ENCODE measurements at regions not wholly inside any gene's neighbourhood (a gene's known extent, or its start where the extent isn't known, plus 50 kb on each side); places are given as distances from the start of the nearest gene placed in this dataset.

GRCh38 chr12:115785548-115785947 is 491.9 kb downstream of the MED13L start:
- no peaks in the 10 kb centered on the region for H3K79me2 ChIP-seq (ENCODE audit: insufficient read depth, low read length)
- no peak overlapping the region for H3K9ac ChIP-seq (ENCODE audit: low read length)
- ChIA-PET CTCF (no interaction called here), RAD21 (ENCODE audit: low non-redundant PET in 1 of 2, low total read pairs in 2 of 2, uncharacterized antibody in 2 of 2, unreplicated experiment in 2 of 2) (no interaction called here), POLR2A (no interaction called here)
- TF ChIP-seq, protein P1, sequence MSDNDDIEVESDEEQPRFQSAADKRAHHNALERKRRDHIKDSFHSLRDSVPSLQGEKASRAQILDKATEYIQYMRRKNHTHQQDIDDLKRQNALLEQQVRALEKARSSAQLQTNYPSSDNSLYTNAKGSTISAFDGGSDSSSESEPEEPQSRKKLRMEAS (IDR thresholded peaks at IDR 0.05), result no peak
- TF ChIP-seq EGR1 (IDR thresholded peaks at IDR 0.05; ENCODE audit: low read depth) (no peak), POLR2AphosphoS5 (IDR thresholded peaks at IDR 0.05; ENCODE audit: low read depth, low read length) (no peak), RAD21 (IDR thresholded peaks at IDR 0.05; ENCODE audit: low read depth) (peak; percentile 47)
- TF ChIP-seq, protein P2, sequence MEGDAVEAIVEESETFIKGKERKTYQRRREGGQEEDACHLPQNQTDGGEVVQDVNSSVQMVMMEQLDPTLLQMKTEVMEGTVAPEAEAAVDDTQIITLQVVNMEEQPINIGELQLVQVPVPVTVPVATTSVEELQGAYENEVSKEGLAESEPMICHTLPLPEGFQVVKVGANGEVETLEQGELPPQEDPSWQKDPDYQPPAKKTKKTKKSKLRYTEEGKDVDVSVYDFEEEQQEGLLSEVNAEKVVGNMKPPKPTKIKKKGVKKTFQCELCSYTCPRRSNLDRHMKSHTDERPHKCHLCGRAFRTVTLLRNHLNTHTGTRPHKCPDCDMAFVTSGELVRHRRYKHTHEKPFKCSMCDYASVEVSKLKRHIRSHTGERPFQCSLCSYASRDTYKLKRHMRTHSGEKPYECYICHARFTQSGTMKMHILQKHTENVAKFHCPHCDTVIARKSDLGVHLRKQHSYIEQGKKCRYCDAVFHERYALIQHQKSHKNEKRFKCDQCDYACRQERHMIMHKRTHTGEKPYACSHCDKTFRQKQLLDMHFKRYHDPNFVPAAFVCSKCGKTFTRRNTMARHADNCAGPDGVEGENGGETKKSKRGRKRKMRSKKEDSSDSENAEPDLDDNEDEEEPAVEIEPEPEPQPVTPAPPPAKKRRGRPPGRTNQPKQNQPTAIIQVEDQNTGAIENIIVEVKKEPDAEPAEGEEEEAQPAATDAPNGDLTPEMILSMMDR (IDR thresholded peaks at IDR 0.05 in 2 of 3, conservative IDR thresholded peaks at IDR 0.05 in 1 of 3; ENCODE audit: borderline replicate concordance in 1 of 3, insufficient read depth in 1 of 3, low read depth in 2 of 3, low read length in 2 of 3), result peak in 2 of 3 experiments; percentile 32 to 42; a peak in 3 of 6 replicates
- H3K27ac ChIP-seq (ENCODE audit: low read depth, low read length), result no peak overlapping the region
- no TSS peak for BruUV-seq (replicated peaks)
- no peak overlapping the region for H2AFZ ChIP-seq (ENCODE audit: low read depth, low read length, poor library complexity, severe bottlenecking)
- H3K4me1 ChIP-seq (ENCODE audit: control insufficient read depth in 1 of 2, insufficient read depth in 2 of 2, low read length in 2 of 2), result peaks cover 0 to 6% of the 10 kb centered on the region in 2 experiments; a peak in 1 of 4 replicates
- H3K9me3 ChIP-seq (ENCODE audit: control insufficient read depth in 1 of 2, insufficient read depth in 1 of 2, low read depth in 1 of 2, low read length in 2 of 2), result no peaks in the 10 kb centered on the region
- no peaks in the 10 kb centered on the region for H3K36me3 ChIP-seq (ENCODE audit: control insufficient read depth in 1 of 2, insufficient read depth in 2 of 2, low read length in 2 of 2)
- H3K27me3 ChIP-seq (ENCODE audit: insufficient read depth, low read length), result 0 out of 2 replicates have a peak, but pooled peaks cover 4% of the 10 kb centered on the region
- no peaks in the 10 kb centered on the region for H3K9me2 ChIP-seq (ENCODE audit: insufficient read depth)
- DNase-seq (ENCODE audit: low read depth, low spot score) (no peak), ATAC-seq (peak; percentile 69)
- H4K20me1 ChIP-seq (ENCODE audit: insufficient read depth), result no peaks in the 10 kb centered on the region
- no peak overlapping the region for H3K4me2 ChIP-seq (ENCODE audit: low read length)
- no peak overlapping the region for H3K4me3 ChIP-seq (replicated peaks in 1 of 2; ENCODE audit: low read depth in 1 of 2, low read length in 2 of 2)
- intact Hi-C loops (cut with micrococcal nuclease), result no loop called here

DNA sequence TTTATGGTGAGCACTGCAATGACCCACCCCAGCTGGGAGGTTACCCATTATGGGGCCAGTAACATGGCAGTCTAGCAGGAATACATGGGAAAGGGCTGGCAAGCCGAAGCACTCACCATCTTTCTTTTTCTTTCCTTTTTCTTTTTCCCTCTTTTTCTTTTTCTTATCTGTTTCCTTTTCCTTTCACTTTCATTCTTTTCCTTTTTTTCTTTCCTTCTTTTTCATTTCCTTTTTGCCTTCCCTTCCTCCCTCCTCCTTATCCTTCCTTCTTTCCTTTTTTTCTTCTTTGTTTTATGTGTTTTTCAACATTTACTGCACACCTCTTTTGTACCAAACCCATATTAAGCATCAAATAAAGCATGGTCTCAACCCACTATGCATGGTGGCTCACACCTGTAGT is 501.1 kb downstream of the MED13L start:
- Histone ChIP-seq H3K36me3 (ENCODE audit: control insufficient read depth in 1 of 2, insufficient read depth in 2 of 2, low read length in 2 of 2) (no peaks in the 10 kb centered on the region), H3K27me3 (ENCODE audit: insufficient read depth, low read length) (no peaks in the 10 kb centered on the region), H3K9me2 (ENCODE audit: insufficient read depth) (no peaks in the 10 kb centered on the region), H3K9ac (ENCODE audit: low read length) (no peak overlapping the region), H3K9me3 (ENCODE audit: control insufficient read depth in 1 of 2, insufficient read depth in 1 of 2, low read depth in 1 of 2, low read length in 2 of 2) (no peaks in the 10 kb centered on the region), H3K4me2 (ENCODE audit: low read length) (no peak overlapping the region), H4K20me1 (ENCODE audit: insufficient read depth) (no peaks in the 10 kb centered on the region), H3K79me2 (ENCODE audit: insufficient read depth, low read length) (no peaks in the 10 kb centered on the region), H2AFZ (ENCODE audit: low read depth, low read length, poor library complexity, severe bottlenecking) (no peak overlapping the region), H3K27ac (ENCODE audit: low read depth, low read length) (no peak overlapping the region), H3K4me3 (replicated peaks in 1 of 2; ENCODE audit: low read depth in 1 of 2, low read length in 2 of 2) (no peak overlapping the region), H3K4me1 (ENCODE audit: control insufficient read depth in 1 of 2, insufficient read depth in 2 of 2, low read length in 2 of 2) (peaks cover 8 to 29% of the 10 kb centered on the region in 2 experiments)
- TF ChIP-seq, protein P1 (IDR thresholded peaks at IDR 0.05), result no peak
- no peak for TF ChIP-seq POLR2A (IDR thresholded peaks at IDR 0.05; ENCODE audit: borderline replicate concordance, extremely low read depth, insufficient read depth, insufficient read length)
- TF ChIP-seq, protein P2 (IDR thresholded peaks at IDR 0.05 in 2 of 3, conservative IDR thresholded peaks at IDR 0.05 in 1 of 3; ENCODE audit: borderline replicate concordance in 1 of 3, insufficient read depth in 1 of 3, low read depth in 2 of 3, low read length in 2 of 3), result no peak
- TF ChIP-seq RAD21 (IDR thresholded peaks at IDR 0.05; ENCODE audit: low read depth), result no peak
- CTCF ChIA-PET, result no interaction called here
- ATAC-seq, result no peak
- DNase-seq (ENCODE audit: low read depth, low spot score), result no peak
- BruUV-seq (replicated peaks), result no TSS peak
- POLR2A ChIA-PET, result no interaction called here
- RAD21 ChIA-PET (ENCODE audit: low non-redundant PET in 1 of 2, low total read pairs in 2 of 2, uncharacterized antibody in 2 of 2, unreplicated experiment in 2 of 2), result no interaction called here
- intact Hi-C loops (cut with micrococcal nuclease), result no loop called here

Measured in HCT116 (cell line).